AG10803 (cell line): ENCODE measurements at regions not wholly inside any gene's neighbourhood (a gene's known extent, or its start where the extent isn't known, plus 50 kb on each side); places are given as distances from the start of the nearest gene placed in this dataset.

ENCODE experiments used
- DNase-seq: peaks from one replicate; pipeline ENCODE4 v3.0.0; 2010; ENCODE audit warnings: low read depth
- H3K4me3 ChIP-seq: 2 replicates; pipeline ENCODE4 v1.5.1; 2011; ENCODE audit warnings: mild to moderate bottlenecking, low read length, control low read depth
- CTCF ChIP-seq: conservative IDR thresholded peaks from 2 replicates; pipeline ENCODE4 v1.5.1; 2011; ENCODE audit warnings: mild to moderate bottlenecking, low read length, control low read depth, inconsistent platforms

DNA sequence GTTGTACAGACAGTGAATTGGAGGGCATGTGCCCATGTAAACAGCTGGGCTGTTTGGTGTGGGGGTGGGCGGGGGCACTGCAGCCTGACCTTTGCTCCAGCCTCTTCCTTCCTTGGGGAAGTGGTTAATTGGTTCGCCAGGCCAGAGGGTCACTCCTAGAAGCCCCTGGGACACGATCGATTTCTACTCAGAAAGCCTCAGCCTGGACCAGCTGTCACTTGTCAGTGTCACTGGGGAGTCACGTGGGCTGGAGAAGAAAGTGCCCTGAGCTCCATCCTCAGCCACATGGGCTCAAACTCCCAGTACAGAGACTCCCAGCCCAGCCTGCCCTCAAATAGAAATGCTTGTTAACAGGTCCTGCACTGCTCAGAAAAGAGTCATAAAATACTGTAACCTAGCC is 423.8 kb upstream of the SULF2 start:
- no peak for DNase-seq
- no peak for TF ChIP-seq CTCF
- H3K4me3 ChIP-seq: no peak overlapping the region

- H3K4me3 ChIP-seq: no peak overlapping the region
- DNase-seq: no peak
- TF ChIP-seq CTCF: no peak
Observed at GRCh38 chr20:48208176-48208575, 422.9 kb upstream of the SULF2 start.

GRCh38 chr20:48207505-48207904 is 422.2 kb upstream of the SULF2 start:
- no peak for DNase-seq

GRCh38 chr20:48205786-48206185 is 420.5 kb upstream of the SULF2 start:
- H3K4me3 ChIP-seq: no peak overlapping the region
- DNase-seq: no peak
- no peak for TF ChIP-seq CTCF

More at GRCh38 chr20:48207505-48207904, 422.2 kb upstream of the SULF2 start:
- no peak for TF ChIP-seq CTCF
- H3K4me3 ChIP-seq: no peak overlapping the region

DNA sequence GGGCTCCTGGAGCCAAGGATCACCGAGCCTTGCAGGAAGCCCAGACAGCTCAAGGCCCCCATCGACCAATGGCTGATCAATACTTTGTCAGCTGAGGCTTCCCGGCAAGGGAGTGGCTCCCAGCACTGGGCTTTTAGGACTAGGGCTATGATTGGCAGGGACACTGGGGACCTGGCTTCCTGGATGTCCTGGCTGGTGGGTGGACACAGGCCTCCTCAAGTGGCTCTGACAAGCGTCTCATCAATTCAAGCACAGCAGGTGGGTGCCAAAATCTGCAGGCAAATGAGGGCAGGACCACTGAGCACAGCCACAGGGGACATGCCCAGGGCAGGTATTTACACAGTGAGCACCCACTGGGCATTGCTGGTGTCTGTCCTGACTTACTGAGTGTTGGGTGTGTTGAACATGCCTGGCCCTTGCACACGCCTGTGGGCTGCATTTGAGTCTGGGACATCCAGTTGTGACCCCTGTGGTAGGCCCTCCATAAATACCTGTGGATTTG is 420.1 kb upstream of the SULF2 start:
- H3K4me3 ChIP-seq: no peak overlapping the region
- no peak for DNase-seq
- no peak for TF ChIP-seq CTCF

GRCh38 chr20:48204499-48204898 is 419.2 kb upstream of the SULF2 start:
- no peak overlapping the region for H3K4me3 ChIP-seq
- no peak for DNase-seq
- no peak for TF ChIP-seq CTCF

DNA sequence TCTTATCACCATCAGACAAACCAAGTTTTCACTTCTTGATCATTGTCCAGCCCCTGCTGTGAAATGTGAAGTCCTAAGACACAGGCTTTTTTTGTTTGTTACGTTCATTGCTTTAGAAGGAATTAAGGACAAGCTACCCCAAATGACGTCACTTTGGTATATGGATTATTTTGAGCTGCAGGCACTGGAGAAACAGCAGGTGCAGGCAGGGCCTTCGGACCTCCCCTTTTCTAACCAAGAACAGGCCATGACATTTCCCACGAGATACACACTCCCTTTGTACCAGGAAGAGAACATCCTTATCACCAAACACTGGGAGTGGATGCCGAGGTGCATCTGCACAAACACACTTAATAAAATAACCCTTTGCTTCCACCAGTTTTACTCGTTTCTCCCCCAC is 418.0 kb upstream of the SULF2 start:
- DNase-seq: no peak
- no peak overlapping the region for H3K4me3 ChIP-seq
- no peak for TF ChIP-seq CTCF
